ENCODE measurements at regions not wholly inside any gene's neighbourhood (a gene's known extent, or its start where the extent isn't known, plus 50 kb on each side); places are given as distances from the start of the nearest gene placed in this dataset.

- intact Hi-C loops (cut with DNase I; ENCODE audit: low total_unique reads) (no loop called here), in situ Hi-C loops (cut with MboI; ENCODE audit: low pct_ligation_motif_present in 1 of 4, low pct_unique_long_range_greater_than_20kb in 1 of 4, low sequenced_read_pairs in 3 of 4) (no loop called here)
- DNase-seq = no peak
- H3K36me3 ChIP-seq = no peaks in the 10 kb centered on the region
- H3K27ac ChIP-seq = no peak overlapping the region
- 17% methylated on average over 1 of the region's 1 CpG; no CpG with 5 or more reads in 1 of the 2 donors for WGBS, 2 donors (ENCODE audit: low coverage in 1 of 2)
- H3K4me1 ChIP-seq = no peaks in the 10 kb centered on the region
- H3K27me3 ChIP-seq = no peaks in the 10 kb centered on the region
- TF ChIP-seq EP300 (IDR thresholded peaks at IDR 0.05; ENCODE audit: low read depth) (no peak), POLR2A (IDR thresholded peaks at IDR 0.05) (no peak), POLR2AphosphoS5 (IDR thresholded peaks at IDR 0.05) (no peak), CTCF (IDR thresholded peaks at IDR 0.05) (no peak)
- H3K4me3 ChIP-seq = no peak overlapping the region
- H3K9me3 ChIP-seq = no peaks in the 10 kb centered on the region
Observed at GRCh38 chrX:116607776-116608175, 145.0 kb upstream of the CT83 start.

- in situ Hi-C loops (cut with MboI; ENCODE audit: low pct_ligation_motif_present in 1 of 4, low pct_unique_long_range_greater_than_20kb in 1 of 4, low sequenced_read_pairs in 3 of 4) = no loop called here
- DNase-seq = no peak
- no peaks in the 10 kb centered on the region for H3K4me1 ChIP-seq
- 71% methylated on average over 1 of the region's 1 CpG; no CpG with 5 or more reads in 1 of the 2 donors for WGBS, 2 donors (ENCODE audit: low coverage in 1 of 2)
- no peaks in the 10 kb centered on the region for H3K27me3 ChIP-seq
- TF ChIP-seq POLR2AphosphoS5 (IDR thresholded peaks at IDR 0.05) (no peak), EP300 (IDR thresholded peaks at IDR 0.05; ENCODE audit: low read depth) (no peak), CTCF (IDR thresholded peaks at IDR 0.05) (no peak), POLR2A (IDR thresholded peaks at IDR 0.05) (no peak)
- no peaks in the 10 kb centered on the region for H3K36me3 ChIP-seq
- no peaks in the 10 kb centered on the region for H3K9me3 ChIP-seq
- intact Hi-C loops (cut with DNase I; ENCODE audit: low total_unique reads) = no loop called here
- no peak overlapping the region for H3K27ac ChIP-seq
- H3K4me3 ChIP-seq = no peak overlapping the region
Observed at GRCh38 chrX:116605576-116605975, 142.8 kb upstream of the CT83 start.

GRCh38 chrX:116596010-116596409 lies 133.2 kb upstream of the CT83 start:
- Histone ChIP-seq H3K36me3 (no peaks in the 10 kb centered on the region), H3K4me1 (no peaks in the 10 kb centered on the region), H3K9me3 (no peaks in the 10 kb centered on the region), H3K4me3 (no peak overlapping the region), H3K27ac (no peak overlapping the region), H3K27me3 (no peaks in the 10 kb centered on the region)
- no peak for DNase-seq
- in situ Hi-C loops (cut with MboI; ENCODE audit: low pct_ligation_motif_present in 1 of 4, low pct_unique_long_range_greater_than_20kb in 1 of 4, low sequenced_read_pairs in 3 of 4) = no loop called here
- intact Hi-C loops (cut with DNase I; ENCODE audit: low total_unique reads) = no loop called here
- TF ChIP-seq POLR2A (IDR thresholded peaks at IDR 0.05) = no peak
- TF ChIP-seq EP300 (IDR thresholded peaks at IDR 0.05; ENCODE audit: low read depth) = no peak
- no peak for TF ChIP-seq POLR2AphosphoS5 (IDR thresholded peaks at IDR 0.05)
- TF ChIP-seq CTCF (IDR thresholded peaks at IDR 0.05) = no peak
- 29 to 60% methylated on average over 1 of the region's 1 CpG for WGBS, 2 donors (ENCODE audit: low coverage in 1 of 2)

Small RNA genes lying in the stretch of these regions (small RNA-seq; reads per million reads assigned to genes)
- 0 reads per million in 4 donors for gene RNU6-1323P
